GM13976 (cell line): ENCODE measurements at regions not wholly inside any gene's neighbourhood (a gene's known extent, or its start where the extent isn't known, plus 50 kb on each side); places are given as distances from the start of the nearest gene placed in this dataset.
"Not testable (repeated sequence)": the region's sequence is repeated elsewhere in the genome, so short reads cannot be mapped to it uniquely, and the experiment has no call there.

Source experiments
- DNase-seq: peaks from one replicate; pipeline ENCODE4 v3.0.0; 2012; ENCODE audit warnings: low spot score
- CTCF ChIP-seq: IDR thresholded peaks from 2 replicates; pipeline ENCODE4 v1.5.1; 2012; ENCODE audit warnings: borderline replicate concordance, mild to moderate bottlenecking; ENCODE audit not compliant: insufficient read depth; ENCODE audit errors: extremely low read depth, missing control alignments, control extremely low read depth
- in situ Hi-C: fragments of 300-500 bp; cut with MboI; formaldehyde crosslinking; loops from one replicate; pipeline ENCODE4 v1.12.0; 2022; ENCODE audit warnings: low sequenced_read_pairs, mixed read lengths, inconsistent platforms; ENCODE audit not compliant: unreplicated experiment

GRCh38 chr6:85754894-85755293, 112.2 kb upstream of the SYNCRIP start:
- in situ Hi-C loops, result no loop called here
- TF ChIP-seq CTCF, result no peak
- DNase-seq, result no peak

GRCh38 chr6:85752602-85753001, 109.9 kb upstream of the SYNCRIP start:
- no peak for DNase-seq
- TF ChIP-seq CTCF, result no peak
- in situ Hi-C loops, result no loop called here

GRCh38 chr6:85751374-85752055, 108.8 kb upstream of the SYNCRIP start:
- in situ Hi-C loops, result no loop called here
- no peak for TF ChIP-seq CTCF
- no peak for DNase-seq

GRCh38 chr6:85750146-85750545, 107.5 kb upstream of the SYNCRIP start:
- in situ Hi-C loops, DNase-seq: not testable (repeated sequence)

GRCh38 chr6:85749236-85749635, 106.5 kb upstream of the SYNCRIP start:
- in situ Hi-C loops, result no loop called here
- no peak for DNase-seq
- no peak for TF ChIP-seq CTCF

GRCh38 chr6:85747666-85748065, 105.0 kb upstream of the SYNCRIP start:
- no peak for DNase-seq
- TF ChIP-seq CTCF, result no peak
- in situ Hi-C loops, result no loop called here

GRCh38 chr6:85747093-85747492, 104.4 kb upstream of the SYNCRIP start:
- no peak for DNase-seq
- no peak for TF ChIP-seq CTCF
- in situ Hi-C loops, result no loop called here
